ENCODE measurements at regions not wholly inside any gene's neighbourhood (a gene's known extent, or its start where the extent isn't known, plus 50 kb on each side); places are given as distances from the start of the nearest gene placed in this dataset.

- H3K4me1 Mint-ChIP-seq (ENCODE audit: low read depth): peaks cover 23% of the 10 kb centered on the region
- H3K27me3 Mint-ChIP-seq (ENCODE audit: low read depth): peaks cover 7% of the 10 kb centered on the region
- POLR2A ChIA-PET: interaction anchor here (1.2 kb wide), 1 partner anchor 255 kb away, joined by 4 read pairs; no protein-coding TSS in a partner anchor
- ATAC-seq (no peak), DNase-seq (no peak)
- no peak overlapping the region for H3K27ac Mint-ChIP-seq
- H3K9me3 Mint-ChIP-seq (ENCODE audit: insufficient read depth): no peaks in the 10 kb centered on the region
- CTCF ChIA-PET: interaction anchor here (0.8 kb wide), 1 partner anchor 9 kb away, joined by 5 read pairs; no protein-coding TSS in a partner anchor
- peaks cover 10% of the 10 kb centered on the region for H3K36me3 Mint-ChIP-seq (ENCODE audit: low read depth)
- no peak overlapping the region for H3K4me3 Mint-ChIP-seq
Measured at GRCh38 chr1:59040486-59040885, 256.4 kb upstream of the FGGY start.

- peaks cover 36% of the 10 kb centered on the region for H3K4me1 Mint-ChIP-seq (ENCODE audit: low read depth)
- H3K36me3 Mint-ChIP-seq (ENCODE audit: low read depth): peaks cover 14% of the 10 kb centered on the region
- peaks cover 3% of the 10 kb centered on the region for H3K27me3 Mint-ChIP-seq (ENCODE audit: low read depth)
- ChIA-PET POLR2A (interaction anchor here (5.7 kb wide), 1 partner anchor 259 kb away, joined by 38 read pairs; the partner anchor contains the start of gene JUN), CTCF (interaction anchor here (1.1 to 1.3 kb wide), 2 partner anchors 12 to 17 kb away, joined by 3 read pairs; no protein-coding TSS in a partner anchor)
- DNase-seq (no peak), ATAC-seq (no peak)
- no peak overlapping the region for H3K4me3 Mint-ChIP-seq
- no peak overlapping the region for H3K27ac Mint-ChIP-seq
- no peaks in the 10 kb centered on the region for H3K9me3 Mint-ChIP-seq (ENCODE audit: insufficient read depth)
Measured at GRCh38 chr1:59041646-59042277, 255.1 kb upstream of the FGGY start.

GRCh38 chr1:59043796-59044195, 253.1 kb upstream of the FGGY start:
- Mint-ChIP-seq H3K4me3 (no peak overlapping the region), H3K36me3 (ENCODE audit: low read depth) (peaks cover 18% of the 10 kb centered on the region), H3K4me1 (ENCODE audit: low read depth) (peaks cover 48% of the 10 kb centered on the region), H3K9me3 (ENCODE audit: insufficient read depth) (no peaks in the 10 kb centered on the region), H3K27ac (no peak overlapping the region), H3K27me3 (ENCODE audit: low read depth) (no peaks in the 10 kb centered on the region)
- DNase-seq (no peak), ATAC-seq (no peak)
- CTCF ChIA-PET: interaction anchor here (0.7 to 3.2 kb wide), 7 partner anchors 74 to 655 kb away, joined by 3 to 10 read pairs (median 4); no protein-coding TSS in a partner anchor
- POLR2A ChIA-PET: interaction anchor here (0.5 to 5.7 kb wide), 2 partner anchors 228 to 261 kb away, joined by 3 to 38 read pairs; partner anchors contain the start of gene JUN

GRCh38 chr1:59044535-59045121, 252.3 kb upstream of the FGGY start:
- Mint-ChIP-seq H3K4me3 (no peak overlapping the region), H3K4me1 (ENCODE audit: low read depth) (peaks cover 52% of the 10 kb centered on the region), H3K36me3 (ENCODE audit: low read depth) (peaks cover 21% of the 10 kb centered on the region), H3K27me3 (ENCODE audit: low read depth) (no peaks in the 10 kb centered on the region), H3K9me3 (ENCODE audit: insufficient read depth) (no peaks in the 10 kb centered on the region), H3K27ac (peak overlapping the region; percentile 83)
- POLR2A ChIA-PET: interaction anchor here (0.6 to 5.7 kb wide), 2 partner anchors 261 to 731 kb away, joined by 3 to 38 read pairs; partner anchors contain the start of gene JUN
- ATAC-seq (no peak), DNase-seq (no peak)
- CTCF ChIA-PET: interaction anchor here (1.2 to 3.2 kb wide), 5 partner anchors 76 to 654 kb away, joined by 3 to 10 read pairs (median 5); no protein-coding TSS in a partner anchor

GRCh38 chr1:59045137-59045536, 251.8 kb upstream of the FGGY start:
- peaks cover 21% of the 10 kb centered on the region for H3K36me3 Mint-ChIP-seq (ENCODE audit: low read depth)
- H3K27ac Mint-ChIP-seq: peak overlapping the region; percentile 83
- ChIA-PET POLR2A (interaction anchor here (0.6 to 5.7 kb wide), 2 partner anchors 262 to 730 kb away, joined by 3 to 38 read pairs; partner anchors contain the start of gene JUN), CTCF (interaction anchor here (1.2 to 3.2 kb wide), 9 partner anchors 26 to 654 kb away, joined by 3 to 18 read pairs (median 5); no protein-coding TSS in a partner anchor)
- H3K27me3 Mint-ChIP-seq (ENCODE audit: low read depth): no peaks in the 10 kb centered on the region
- H3K4me1 Mint-ChIP-seq (ENCODE audit: low read depth): peaks cover 52% of the 10 kb centered on the region
- DNase-seq (no peak), ATAC-seq (no peak)
- H3K4me3 Mint-ChIP-seq: peak overlapping the region; percentile 26
- no peaks in the 10 kb centered on the region for H3K9me3 Mint-ChIP-seq (ENCODE audit: insufficient read depth)

- H3K4me3 Mint-ChIP-seq: peak overlapping the region; percentile 26
Measured at GRCh38 chr1:59045636-59046035, 251.3 kb upstream of the FGGY start.

GRCh38 chr1:59046134-59046533, 250.8 kb upstream of the FGGY start:
- Mint-ChIP-seq H3K27ac (peak overlapping the region; percentile 86), H3K4me1 (ENCODE audit: low read depth) (peaks cover 52% of the 10 kb centered on the region), H3K9me3 (ENCODE audit: insufficient read depth) (no peaks in the 10 kb centered on the region), H3K4me3 (peak overlapping the region; percentile 2), H3K36me3 (ENCODE audit: low read depth) (peaks cover 21% of the 10 kb centered on the region), H3K27me3 (ENCODE audit: low read depth) (no peaks in the 10 kb centered on the region)
- ChIA-PET CTCF (interaction anchor here (1.0 to 2.7 kb wide), 16 partner anchors 9 to 653 kb away, joined by 3 to 18 read pairs (median 4); partner anchors contain the start of gene JUN), POLR2A (interaction anchor here (0.8 to 5.7 kb wide), 5 partner anchors 9 to 263 kb away, joined by 3 to 38 read pairs (median 5); partner anchors contain the start of gene JUN)
- ATAC-seq (no peak), DNase-seq (no peak)

More at GRCh38 chr1:59045636-59046035, 251.3 kb upstream of the FGGY start:
- DNase-seq: no peak
- H3K27me3 Mint-ChIP-seq (ENCODE audit: low read depth): no peaks in the 10 kb centered on the region
- H3K4me1 Mint-ChIP-seq (ENCODE audit: low read depth): peaks cover 52% of the 10 kb centered on the region
- H3K36me3 Mint-ChIP-seq (ENCODE audit: low read depth): peaks cover 21% of the 10 kb centered on the region
- peak overlapping the region; percentile 83 for H3K27ac Mint-ChIP-seq
- ChIA-PET POLR2A (interaction anchor here (5.7 kb wide), 1 partner anchor 262 kb away, joined by 38 read pairs; the partner anchor contains the start of gene JUN), CTCF (interaction anchor here (1.1 to 3.2 kb wide), 10 partner anchors 11 to 653 kb away, joined by 3 to 18 read pairs (median 6); partner anchors contain the start of gene JUN)
- H3K9me3 Mint-ChIP-seq (ENCODE audit: insufficient read depth): no peaks in the 10 kb centered on the region
- no peak for ATAC-seq

GRCh38 chr1:59046730-59047157, 250.2 kb upstream of the FGGY start:
- peak overlapping the region; percentile 86 for H3K27ac Mint-ChIP-seq
- no peaks in the 10 kb centered on the region for H3K9me3 Mint-ChIP-seq (ENCODE audit: insufficient read depth)
- ChIA-PET POLR2A (interaction anchor here (0.8 to 5.7 kb wide), 5 partner anchors 8 to 264 kb away, joined by 3 to 38 read pairs (median 5); partner anchors contain the start of gene JUN), CTCF (interaction anchor here (0.6 to 2.7 kb wide), 22 partner anchors 9 to 652 kb away, joined by 3 to 18 read pairs (median 3); partner anchors contain the start of gene JUN)
- peak overlapping the region; percentile 49 for H3K4me3 Mint-ChIP-seq
- H3K36me3 Mint-ChIP-seq (ENCODE audit: low read depth): peaks cover 21% of the 10 kb centered on the region
- no peaks in the 10 kb centered on the region for H3K27me3 Mint-ChIP-seq (ENCODE audit: low read depth)
- DNase-seq (peak; percentile 75), ATAC-seq (peak; percentile 90)
- peaks cover 49% of the 10 kb centered on the region for H3K4me1 Mint-ChIP-seq (ENCODE audit: low read depth)

- DNase-seq: no peak
- ATAC-seq: no peak
- H3K27ac Mint-ChIP-seq: no peak overlapping the region
- no peaks in the 10 kb centered on the region for H3K27me3 Mint-ChIP-seq (ENCODE audit: low read depth)
- ChIA-PET POLR2A (no interaction called here), CTCF (no interaction called here)
- H3K4me1 Mint-ChIP-seq (ENCODE audit: low read depth): peaks cover 24% of the 10 kb centered on the region
- no peaks in the 10 kb centered on the region for H3K9me3 Mint-ChIP-seq (ENCODE audit: insufficient read depth)
- H3K4me3 Mint-ChIP-seq: no peak overlapping the region
- H3K36me3 Mint-ChIP-seq (ENCODE audit: low read depth): peaks cover 8% of the 10 kb centered on the region
Measured at GRCh38 chr1:59051007-59051406, 245.9 kb upstream of the FGGY start.

GRCh38 chr1:59052166-59052590, 244.7 kb upstream of the FGGY start:
- Mint-ChIP-seq H3K9me3 (ENCODE audit: insufficient read depth) (no peaks in the 10 kb centered on the region), H3K36me3 (ENCODE audit: low read depth) (peaks cover 8% of the 10 kb centered on the region), H3K27ac (no peak overlapping the region), H3K27me3 (ENCODE audit: low read depth) (no peaks in the 10 kb centered on the region), H3K4me1 (ENCODE audit: low read depth) (peaks cover 12% of the 10 kb centered on the region), H3K4me3 (no peak overlapping the region)
- CTCF ChIA-PET: interaction anchor here (1.0 to 1.3 kb wide), 2 partner anchors 32 to 276 kb away, joined by 3 read pairs; no protein-coding TSS in a partner anchor
- ATAC-seq: no peak
- POLR2A ChIA-PET: interaction anchor here (1.2 kb wide), 1 partner anchor 268 kb away, joined by 3 read pairs; the partner anchor contains the start of gene JUN
- peak; percentile 29 for DNase-seq

GRCh38 chr1:59054172-59054571, 242.7 kb upstream of the FGGY start:
- Mint-ChIP-seq H3K27ac (no peak overlapping the region), H3K4me3 (no peak overlapping the region), H3K36me3 (ENCODE audit: low read depth) (peaks cover 1% of the 10 kb centered on the region), H3K9me3 (ENCODE audit: insufficient read depth) (no peaks in the 10 kb centered on the region), H3K4me1 (ENCODE audit: low read depth) (peaks cover 3% of the 10 kb centered on the region), H3K27me3 (ENCODE audit: low read depth) (no peaks in the 10 kb centered on the region)
- POLR2A ChIA-PET: interaction anchor here (1.0 to 1.1 kb wide), 2 partner anchors 7 to 271 kb away, joined by 3 to 4 read pairs; partner anchors contain the start of gene JUN
- CTCF ChIA-PET: no interaction called here
- DNase-seq (no peak), ATAC-seq (no peak)

All from activated CD8-positive, alpha-beta T cell treated with anti-CD3 and anti-CD28 coated beads, Interleukin-2, amount 10 ng/mL, durations not matched to agents 7 days and 5 days (primary cell).